ENCODE measurements at regions not wholly inside any gene's neighbourhood (a gene's known extent, or its start where the extent isn't known, plus 50 kb on each side); places are given as distances from the start of the nearest gene placed in this dataset.

GRCh38 chr15:70486451-70487386 lies 276.6 kb downstream of the UACA start:
- H3K4me3 ChIP-seq (ENCODE audit: low read length) = no peak overlapping the region
- TF ChIP-seq CTCF (conservative IDR thresholded peaks at IDR 0.05; ENCODE audit: low read depth, low read length) = no peak
- no peak for DNase-seq (ENCODE audit: low read depth)

GRCh38 chr15:70486012-70486411 lies 277.3 kb downstream of the UACA start:
- no peak for DNase-seq (ENCODE audit: low read depth)
- TF ChIP-seq CTCF (conservative IDR thresholded peaks at IDR 0.05; ENCODE audit: low read depth, low read length) = no peak
- H3K4me3 ChIP-seq (ENCODE audit: low read length) = no peak overlapping the region

DNA sequence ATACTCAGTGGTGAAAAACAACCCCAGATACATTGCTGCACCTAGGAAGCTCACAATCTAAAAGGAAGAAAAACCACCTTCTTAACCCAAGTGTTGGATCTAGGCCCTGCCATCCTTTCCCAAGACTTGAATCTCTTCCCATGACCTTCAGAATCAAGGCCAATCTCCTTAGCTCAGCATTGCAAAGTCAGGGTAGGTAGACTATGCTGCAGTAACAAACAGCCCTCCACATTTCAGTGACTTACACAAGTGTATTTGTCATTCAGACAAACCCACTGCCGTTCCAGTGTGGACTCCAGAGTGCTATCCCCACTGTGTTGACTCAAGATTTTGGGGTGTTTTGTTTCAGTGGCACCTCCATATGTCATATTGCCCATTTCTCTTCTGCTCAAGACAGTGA lies 278.4 kb downstream of the UACA start:
- no peak for TF ChIP-seq CTCF (conservative IDR thresholded peaks at IDR 0.05; ENCODE audit: low read depth, low read length)
- no peak overlapping the region for H3K4me3 ChIP-seq (ENCODE audit: low read length)
- DNase-seq (ENCODE audit: low read depth) = no peak

DNA sequence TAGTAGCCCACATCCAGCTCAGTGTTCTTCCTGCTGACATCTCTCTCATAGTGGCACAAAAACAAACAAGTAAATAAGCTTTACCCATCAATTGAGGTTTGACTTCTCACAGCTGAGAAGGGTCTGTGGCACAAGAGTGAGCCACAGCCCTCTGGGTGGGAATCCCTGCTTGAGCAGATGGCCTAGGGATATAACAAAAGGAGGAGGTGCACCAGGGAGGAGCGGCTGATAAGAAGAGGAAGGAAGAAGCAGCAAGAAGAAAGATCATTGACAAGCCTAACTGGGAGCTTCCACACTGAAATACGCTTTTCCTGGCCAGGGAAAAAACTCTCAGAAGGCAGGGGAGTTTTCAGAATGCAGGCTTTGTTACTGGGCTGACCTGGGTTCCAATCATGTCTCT lies 279.8 kb downstream of the UACA start:
- no peak for TF ChIP-seq CTCF (conservative IDR thresholded peaks at IDR 0.05; ENCODE audit: low read depth, low read length)
- DNase-seq (ENCODE audit: low read depth) = no peak

DNA sequence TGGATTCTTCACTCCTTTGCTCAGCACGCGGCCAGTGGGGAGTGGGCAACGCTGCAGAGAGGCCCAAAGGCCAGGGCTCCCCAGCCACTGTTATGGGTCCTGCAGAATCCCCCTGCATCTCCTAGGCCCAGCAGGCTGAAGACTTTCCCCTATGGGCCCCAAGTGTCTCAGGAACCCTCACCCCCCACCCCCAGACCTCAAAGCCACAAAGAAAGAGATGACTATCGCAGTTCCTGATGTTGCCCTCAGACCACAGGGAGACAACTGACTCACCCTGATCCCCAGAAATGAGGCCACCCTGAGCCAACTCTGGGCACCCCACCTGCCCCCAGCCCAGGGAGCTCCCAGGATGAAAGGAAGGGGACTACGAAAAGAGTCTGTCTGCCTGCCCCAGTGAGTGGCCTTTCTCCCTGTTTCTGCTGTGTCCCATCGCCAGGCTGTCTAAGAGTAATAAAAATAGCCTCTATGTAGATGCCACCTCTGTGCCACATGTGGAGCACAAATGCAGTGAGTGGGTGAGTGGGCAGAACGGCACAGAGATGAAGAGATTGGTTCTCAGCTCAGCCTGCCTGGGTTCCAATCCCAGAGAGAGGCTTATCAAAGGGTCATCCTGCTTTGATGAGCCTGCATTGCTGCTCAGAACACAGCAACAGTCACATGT lies 283.0 kb downstream of the UACA start:
- no peak for TF ChIP-seq CTCF (conservative IDR thresholded peaks at IDR 0.05; ENCODE audit: low read depth, low read length)
- DNase-seq (ENCODE audit: low read depth) = no peak
- H3K4me3 ChIP-seq (ENCODE audit: low read length) = no peak overlapping the region

More for the DNA sequence above, 279.8 kb downstream of the UACA start:
- H3K4me3 ChIP-seq (ENCODE audit: low read length) = no peak overlapping the region

- no peak for TF ChIP-seq CTCF (conservative IDR thresholded peaks at IDR 0.05; ENCODE audit: low read depth, low read length)
- no peak for DNase-seq (ENCODE audit: low read depth)
- no peak overlapping the region for H3K4me3 ChIP-seq (ENCODE audit: low read length)
Observed at GRCh38 chr15:70479785-70480184, 283.6 kb downstream of the UACA start.
